ENCODE measurements at regions not wholly inside any gene's neighbourhood (a gene's known extent, or its start where the extent isn't known, plus 50 kb on each side); places are given as distances from the start of the nearest gene placed in this dataset.

- TF ChIP-seq CTCF (IDR thresholded peaks at IDR 0.05) (no peak), POLR2A (IDR thresholded peaks at IDR 0.05) (no peak)
These were observed 259.7 kb downstream of the FGF9 start for GRCh38 chr13:21930536-21930935.

All from lower leg skin (tissue), 3 donors.